AG10803 (cell line): ENCODE measurements at regions not wholly inside any gene's neighbourhood (a gene's known extent, or its start where the extent isn't known, plus 50 kb on each side); places are given as distances from the start of the nearest gene placed in this dataset.

Source experiments
- DNase-seq: peaks from one replicate; pipeline ENCODE4 v3.0.0; 2010; ENCODE audit warnings: low read depth
- H3K4me3 ChIP-seq: 2 replicates; pipeline ENCODE4 v1.5.1; 2011; ENCODE audit warnings: mild to moderate bottlenecking, low read length, control low read depth
- TF ChIP-seq, protein P1 (sequence below): conservative IDR thresholded peaks from 2 replicates; pipeline ENCODE4 v1.5.1; 2011; ENCODE audit warnings: mild to moderate bottlenecking, low read length, control low read depth, inconsistent platforms

DNA sequence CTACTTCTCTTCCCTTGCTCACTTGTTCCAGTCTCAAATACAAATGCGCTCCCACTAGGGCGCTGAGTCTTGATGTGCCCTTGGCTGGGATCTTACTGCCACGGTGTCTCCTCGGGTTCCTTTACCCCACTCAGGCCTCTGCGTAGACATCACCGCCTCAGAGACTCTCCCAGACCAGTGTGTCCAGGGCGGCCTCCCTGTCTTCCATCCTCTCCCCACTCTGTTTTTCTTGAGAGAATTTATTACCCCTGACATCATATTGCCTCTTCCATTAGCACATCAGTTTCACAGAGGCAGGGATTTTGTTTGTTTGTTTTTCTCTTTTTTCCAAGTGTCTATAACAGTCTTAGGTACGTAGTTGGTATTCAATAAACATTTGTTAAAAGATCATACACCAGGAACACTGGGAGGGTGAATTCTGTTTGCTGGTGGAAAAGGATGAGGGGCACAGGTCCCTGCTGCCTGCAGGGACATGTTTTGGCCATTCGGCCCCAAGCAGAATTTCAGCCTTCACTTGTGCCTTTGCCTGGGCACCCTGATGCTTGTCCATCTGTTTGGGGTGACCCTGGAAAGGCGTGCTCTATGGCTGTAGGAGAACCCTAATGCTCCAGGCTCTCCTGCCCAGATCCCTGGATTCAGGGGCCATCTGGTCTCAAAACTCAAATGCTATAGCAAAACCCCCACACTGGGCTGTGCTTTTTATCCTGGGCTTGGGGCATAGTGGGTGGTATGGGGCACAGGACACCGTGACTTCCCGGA is 55.0 kb downstream of the RPL37A start:
- TF ChIP-seq, protein P1, sequence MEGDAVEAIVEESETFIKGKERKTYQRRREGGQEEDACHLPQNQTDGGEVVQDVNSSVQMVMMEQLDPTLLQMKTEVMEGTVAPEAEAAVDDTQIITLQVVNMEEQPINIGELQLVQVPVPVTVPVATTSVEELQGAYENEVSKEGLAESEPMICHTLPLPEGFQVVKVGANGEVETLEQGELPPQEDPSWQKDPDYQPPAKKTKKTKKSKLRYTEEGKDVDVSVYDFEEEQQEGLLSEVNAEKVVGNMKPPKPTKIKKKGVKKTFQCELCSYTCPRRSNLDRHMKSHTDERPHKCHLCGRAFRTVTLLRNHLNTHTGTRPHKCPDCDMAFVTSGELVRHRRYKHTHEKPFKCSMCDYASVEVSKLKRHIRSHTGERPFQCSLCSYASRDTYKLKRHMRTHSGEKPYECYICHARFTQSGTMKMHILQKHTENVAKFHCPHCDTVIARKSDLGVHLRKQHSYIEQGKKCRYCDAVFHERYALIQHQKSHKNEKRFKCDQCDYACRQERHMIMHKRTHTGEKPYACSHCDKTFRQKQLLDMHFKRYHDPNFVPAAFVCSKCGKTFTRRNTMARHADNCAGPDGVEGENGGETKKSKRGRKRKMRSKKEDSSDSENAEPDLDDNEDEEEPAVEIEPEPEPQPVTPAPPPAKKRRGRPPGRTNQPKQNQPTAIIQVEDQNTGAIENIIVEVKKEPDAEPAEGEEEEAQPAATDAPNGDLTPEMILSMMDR = no peak
- DNase-seq = no peak
- H3K4me3 ChIP-seq = no peak overlapping the region

DNA sequence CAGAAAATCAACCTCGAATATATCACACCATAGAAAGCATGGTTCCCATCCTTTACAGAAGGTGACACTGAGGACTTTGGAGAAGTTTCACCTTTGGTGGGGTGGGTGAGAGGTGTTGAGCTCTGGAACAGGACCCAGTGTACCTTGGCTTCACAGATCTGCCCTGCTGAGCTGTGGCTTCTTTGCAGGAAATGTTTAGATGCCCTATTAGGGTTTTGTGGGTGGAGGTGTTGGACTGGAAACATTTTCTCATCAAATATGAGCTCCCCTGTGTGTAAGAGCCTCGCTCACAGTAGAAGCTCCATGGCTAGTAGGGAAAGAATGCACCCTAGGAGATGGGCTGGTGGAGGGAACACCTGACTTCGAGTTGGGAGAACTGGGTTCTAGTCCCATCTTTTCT is 55.6 kb downstream of the RPL37A start:
- H3K4me3 ChIP-seq = no peak overlapping the region
- TF ChIP-seq, protein P1 = no peak
- DNase-seq = no peak

DNA sequence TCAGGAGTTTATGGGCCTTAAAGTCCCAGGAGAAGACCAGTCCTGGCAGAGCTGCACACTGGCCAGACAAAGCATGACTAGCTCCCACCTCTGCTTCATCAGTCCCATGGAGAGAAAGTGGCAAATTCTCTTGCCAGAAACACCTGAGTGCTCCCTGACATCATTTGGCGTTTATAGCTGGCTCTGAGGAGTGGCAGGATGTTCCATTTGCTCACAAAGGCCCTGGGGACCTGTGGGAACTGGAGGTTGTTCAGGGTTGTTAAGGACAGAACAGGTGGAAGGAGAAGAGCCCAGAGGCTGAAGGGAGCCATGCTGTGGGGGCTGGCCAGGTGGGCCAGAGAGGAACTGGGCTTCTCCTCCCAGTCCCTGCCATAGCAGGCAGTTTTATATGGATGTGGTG is 56.1 kb downstream of the RPL37A start:
- no peak for DNase-seq
- TF ChIP-seq, protein P1 = no peak
- H3K4me3 ChIP-seq = no peak overlapping the region

DNA sequence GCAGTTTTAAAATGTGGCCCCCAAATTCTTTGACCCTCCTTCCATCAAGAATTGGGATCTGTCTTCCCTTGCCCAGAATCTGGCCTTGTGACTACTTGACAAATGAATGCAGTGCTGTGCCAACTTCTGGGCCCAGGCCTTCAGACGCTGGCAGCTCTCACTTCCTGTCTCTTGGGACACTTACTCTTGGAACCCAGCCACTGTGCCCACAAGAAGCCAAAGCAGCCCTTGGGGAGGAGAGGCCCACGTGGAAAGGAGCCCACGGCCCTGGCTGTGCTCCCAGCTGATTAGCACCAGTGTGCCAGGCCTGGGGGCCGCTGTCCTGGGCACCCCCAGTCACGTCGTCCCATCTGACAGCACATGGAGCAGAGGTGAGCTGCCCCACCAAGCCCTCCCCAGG is 56.6 kb downstream of the RPL37A start:
- TF ChIP-seq, protein P1 = no peak
- peak; percentile 90 for DNase-seq
- H3K4me3 ChIP-seq = no peak overlapping the region

DNA sequence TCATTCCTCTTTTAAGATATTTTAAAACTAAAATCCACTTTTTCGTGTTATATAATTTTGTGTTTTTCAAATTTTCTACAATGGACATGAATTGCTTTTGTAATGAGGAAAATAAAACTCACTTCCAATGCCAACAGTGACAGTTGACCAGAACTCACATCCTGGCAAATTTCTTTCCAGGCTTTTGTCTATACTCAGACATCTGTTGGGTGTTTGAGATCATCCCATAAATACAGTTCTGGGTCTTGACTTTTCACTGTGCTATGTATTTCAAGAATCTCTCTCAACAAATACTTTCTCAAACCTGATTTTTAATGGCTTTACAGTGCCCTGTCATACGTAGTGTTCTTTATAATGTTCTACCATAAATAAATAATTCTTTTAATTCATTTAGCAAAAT is 57.6 kb downstream of the RPL37A start:
- TF ChIP-seq, protein P1 = no peak
- H3K4me3 ChIP-seq = no peak overlapping the region
- DNase-seq = no peak

DNA sequence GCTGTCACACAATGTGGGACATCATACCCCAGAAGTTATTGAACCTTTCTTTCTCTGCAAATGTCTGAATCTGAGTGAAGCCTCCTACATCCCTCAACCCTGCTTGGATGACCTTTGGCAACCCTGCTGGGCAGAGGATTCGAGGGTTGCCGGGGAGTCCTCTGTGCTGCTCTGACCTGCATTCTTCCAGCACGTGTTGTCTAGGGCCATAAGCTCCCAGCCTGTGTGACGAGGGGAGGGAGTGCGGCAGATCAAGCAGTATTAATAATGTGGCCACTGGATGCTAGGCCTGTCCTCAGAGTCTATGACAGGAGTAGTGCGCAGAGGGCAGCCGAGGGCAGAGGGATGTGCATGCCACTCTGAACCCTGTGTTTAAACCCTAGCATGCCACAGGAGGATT is 58.8 kb downstream of the RPL37A start:
- TF ChIP-seq, protein P1 = no peak
- no peak overlapping the region for H3K4me3 ChIP-seq
- DNase-seq = no peak

DNA sequence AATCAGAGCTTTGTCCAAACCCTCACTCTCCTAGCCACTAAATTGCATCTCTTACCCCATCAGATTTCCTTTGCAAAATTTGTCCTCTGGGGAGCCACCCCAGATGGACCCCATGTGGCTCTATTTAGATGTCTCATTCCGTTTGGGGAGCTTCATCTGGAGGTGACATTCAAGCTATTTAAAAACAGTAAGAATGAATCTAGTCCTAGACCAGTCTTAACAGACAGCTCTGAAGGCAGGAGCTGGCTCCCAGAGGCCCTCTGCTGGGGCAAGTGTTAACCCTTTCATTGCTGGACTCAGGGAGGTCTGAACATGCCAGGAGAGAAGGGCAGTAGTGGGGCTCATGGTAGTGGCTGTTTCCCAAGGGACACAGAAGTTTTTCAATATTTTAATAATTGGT is 59.2 kb downstream of the RPL37A start:
- TF ChIP-seq, protein P1 = no peak
- DNase-seq = no peak
- no peak overlapping the region for H3K4me3 ChIP-seq
